HepG2 (cell line): ENCODE measurements at regions not wholly inside any gene's neighbourhood (a gene's known extent, or its start where the extent isn't known, plus 50 kb on each side); places are given as distances from the start of the nearest gene placed in this dataset.

Experiments
- ATAC-seq: fragments of 200-7000 bp; cut with Tn5 transposase; 3 replicates; pipeline ENCODE4 v1.9.1; 2020; ENCODE audit warnings: mild to moderate bottlenecking, moderate library complexity
- BruUV-seq: library from RNA; stranded (reverse); fragments of 400-500 nt; replicated peaks from 2 replicates; lab custom pipeline; 2021; lab: Mats Ljungman, UMichigan
- CTCF ChIA-PET: fragments of 300-600 bp; formaldehyde crosslinking; extraction: SDS; loops from one replicate; lab custom pipeline; 2021; ENCODE audit warnings: low total read pairs, inconsistent platforms, low intra/inter-chr PET ratio; lab: Yijun Ruan, JAX
- POLR2A ChIA-PET: fragments of 350-600 bp; sonication (Branson Sonifier 250); formaldehyde crosslinking; loops from one replicate; lab custom pipeline; 2020; ENCODE audit warnings: antibody characterized with exemption, inconsistent platforms; lab: Yijun Ruan, JAX
- DNase-seq: peaks from one replicate; pipeline ENCODE4 v3.0.0-alpha.2; 2015; ENCODE audit warnings: low spot score
- FAIRE-seq: peaks from 3 replicates; lab custom pipeline; 2011; peaks lifted over from hg19 to GRCh38; lab: Jason Lieb, UNC
- H2AFZ ChIP-seq: one replicate; pipeline ENCODE4 v1.6.1; 2011; ENCODE audit warnings: low read length, inconsistent platforms
- H3K27ac ChIP-seq: fragments of 300-600 bp; 3 replicates; pipeline ENCODE4 v1.8.0; 2011; ENCODE audit warnings: mixed run types, mild to moderate bottlenecking, mixed read lengths, low read length, inconsistent platforms; ENCODE audit not compliant: insufficient read depth; ENCODE audit errors: extremely low read length
- H3K27me3 ChIP-seq, 2 experiments: fragments of 200-600 bp in 1 of 2; 2 replicates in 1 of 2; 3 replicates in 1 of 2; pipeline versions ENCODE4 v1.6.0 to v1.8.0; 2011; ENCODE audit warnings: low read length in 2 of 2, mild to moderate bottlenecking in 2 of 2, moderate library complexity in 2 of 2, inconsistent platforms in 1 of 2; ENCODE audit not compliant: insufficient read depth in 2 of 2, control insufficient read depth in 1 of 2
- H3K36me3 ChIP-seq, 2 experiments: fragments of 200-600 bp in 1 of 2; replicated peaks in 1 of 2; 2 replicates in 1 of 2; 3 replicates in 1 of 2; pipeline versions ENCODE4 v1.5.1 to v1.8.0; 2011; ENCODE audit warnings: low read length in 2 of 2, inconsistent platforms in 1 of 2; ENCODE audit not compliant: insufficient read depth in 2 of 2, control insufficient read depth in 1 of 2
- H3K4me1 ChIP-seq: 2 replicates; pipeline ENCODE4 v1.5.1; 2012; ENCODE audit warnings: low read length, inconsistent platforms; ENCODE audit not compliant: insufficient read depth
- H3K4me2 ChIP-seq: 2 replicates; pipeline ENCODE4 v1.6.0; 2011; ENCODE audit warnings: low read depth, low read length, inconsistent platforms
- H3K4me3 ChIP-seq, 3 experiments: fragments of 200-600 bp in 1 of 3; sonication (generic), shearing (Covaris generic) in 1 of 3; replicated peaks in 1 of 3; 2 replicates each; pipeline ENCODE4 v1.5.1; 2011 to 2016; ENCODE audit warnings: low read length in 3 of 3, inconsistent platforms in 2 of 3, low read depth in 2 of 3, mild to moderate bottlenecking in 2 of 3, control low read depth in 1 of 3, mixed read lengths in 1 of 3; ENCODE audit not compliant: insufficient read depth in 1 of 3
- H3K79me2 ChIP-seq: one replicate; pipeline ENCODE4 v1.6.1; 2011; ENCODE audit warnings: low read length, inconsistent platforms; ENCODE audit not compliant: insufficient read depth
- H3K9ac ChIP-seq: 2 replicates; pipeline ENCODE4 v1.6.0; 2011; ENCODE audit warnings: mild to moderate bottlenecking, low read depth, low read length, inconsistent platforms; ENCODE audit not compliant: insufficient read depth
- H3K9me3 ChIP-seq: 2 replicates; pipeline ENCODE4 v1.5.1; 2012; ENCODE audit warnings: mild to moderate bottlenecking, low read length
- H4K20me1 ChIP-seq: 2 replicates; pipeline ENCODE4 v1.6.0; 2011; ENCODE audit warnings: inconsistent platforms, mild to moderate bottlenecking, low read length, moderate library complexity; ENCODE audit not compliant: insufficient read depth
- CENPT ChIP-seq: sonication (generic); formaldehyde crosslinking; IDR thresholded peaks from 2 replicates; pipeline ENCODE4 v1.8.0; 2022; ENCODE audit warnings: low read depth, mild to moderate bottlenecking, moderate library complexity, missing genetic modification reagents
- DNMT3B ChIP-seq: conservative IDR thresholded peaks from 2 replicates; pipeline ENCODE4 v1.6.1; 2016; ENCODE audit warnings: missing biosample characterization, control low read depth
- GATAD2A ChIP-seq: IDR thresholded peaks from 2 replicates; pipeline ENCODE4 v1.6.1; 2016
- MAFF ChIP-seq: IDR thresholded peaks from 2 replicates; pipeline ENCODE4 v1.6.1; 2011; ENCODE audit warnings: low read depth, low read length, improper control_type of control experiment
- MTF2 ChIP-seq: sonication (generic); formaldehyde crosslinking; IDR thresholded peaks from 2 replicates; pipeline ENCODE4 v1.5.0; 2020; ENCODE audit warnings: missing genetic modification reagents, borderline replicate concordance
- NAIF1 ChIP-seq: sonication (generic); formaldehyde crosslinking; IDR thresholded peaks from 2 replicates; pipeline ENCODE4 v1.5.0; 2020; ENCODE audit warnings: mild to moderate bottlenecking, missing genetic modification reagents, borderline replicate concordance
- PATZ1 ChIP-seq: sonication (generic); formaldehyde crosslinking; IDR thresholded peaks from 2 replicates; pipeline ENCODE4 v1.4.0; 2020; ENCODE audit warnings: missing genetic modification reagents
- PRPF4 ChIP-seq: fragments of 200-400 bp; formaldehyde crosslinking; IDR thresholded peaks from 2 replicates; pipeline ENCODE4 v1.6.1; 2016; ENCODE audit warnings: low read length, low read depth; ENCODE audit not compliant: poor library complexity, severe bottlenecking
- SKIL ChIP-seq: sonication (generic); formaldehyde crosslinking; IDR thresholded peaks from 2 replicates; pipeline ENCODE4 v1.8.0; 2022; ENCODE audit warnings: missing genetic modification reagents, mild to moderate bottlenecking, moderate library complexity, borderline replicate concordance
- ZFY ChIP-seq: sonication (generic); formaldehyde crosslinking; IDR thresholded peaks from 2 replicates; pipeline ENCODE4 v1.4.0; 2020; ENCODE audit warnings: missing genetic modification reagents
- ZNF367 ChIP-seq: sonication (generic); formaldehyde crosslinking; IDR thresholded peaks from 2 replicates; pipeline ENCODE4 v1.4.0; 2020; ENCODE audit warnings: missing genetic modification reagents, borderline replicate concordance
- ZNF773 ChIP-seq: sonication (generic); formaldehyde crosslinking; IDR thresholded peaks from 2 replicates; pipeline ENCODE4 v1.4.0; 2020; ENCODE audit warnings: missing genetic modification reagents, borderline replicate concordance
- WGBS: methylation state at CpG from one replicate; pipeline ENCODE4 v1.1.6; 2017; ENCODE audit warnings: low lambda C conversion rate; 5-methylcytosine and 5-hydroxymethylcytosine counted together
- in situ Hi-C: cut with HindIII; loops from 2 replicates; pipeline ENCODE4 v1.10.0; 2017; ENCODE audit warnings: low pct_unique_long_range_greater_than_20kb; ENCODE audit not compliant: extremely low pct_ligation_motif_present
- intact Hi-C: fragments of 100-400 bp; cut with micrococcal nuclease; formaldehyde crosslinking; loops from one replicate; pipeline ENCODE4 v1.10.0; 2022; ENCODE audit not compliant: unreplicated experiment
- TF ChIP-seq, protein P1 (sequence below): sonication (generic); formaldehyde crosslinking; IDR thresholded peaks from 2 replicates; pipeline ENCODE4 v1.5.0; 2020; ENCODE audit warnings: missing genetic modification reagents
- TF ChIP-seq, protein P2 (sequence below): sonication (generic); formaldehyde crosslinking; IDR thresholded peaks from 2 replicates; pipeline ENCODE4 v1.5.0; 2020; ENCODE audit warnings: missing genetic modification reagents

- TF ChIP-seq SKIL (CRISPR knock-in tag) = no peak
- no peak for TF ChIP-seq MTF2
- TF ChIP-seq, protein P1, sequence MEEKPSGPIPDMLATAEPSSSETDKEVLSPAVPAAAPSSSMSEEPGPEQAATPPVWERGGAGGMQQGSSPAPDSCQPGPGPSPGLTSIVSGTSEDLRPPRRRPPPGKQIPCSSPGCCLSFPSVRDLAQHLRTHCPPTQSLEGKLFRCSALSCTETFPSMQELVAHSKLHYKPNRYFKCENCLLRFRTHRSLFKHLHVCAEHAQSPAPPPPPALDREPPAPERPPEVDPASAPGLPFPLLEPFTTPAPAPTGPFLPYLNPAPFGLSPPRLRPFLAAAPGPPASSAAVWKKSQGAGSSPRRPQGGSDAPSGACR (CRISPR knock-in tag) = no peak
- TF ChIP-seq NAIF1 (CRISPR knock-in tag) = no peak
Measured at GRCh38 chr2:51151490-51152140, 119.7 kb upstream of the NRXN1 start (continued).

DNA sequence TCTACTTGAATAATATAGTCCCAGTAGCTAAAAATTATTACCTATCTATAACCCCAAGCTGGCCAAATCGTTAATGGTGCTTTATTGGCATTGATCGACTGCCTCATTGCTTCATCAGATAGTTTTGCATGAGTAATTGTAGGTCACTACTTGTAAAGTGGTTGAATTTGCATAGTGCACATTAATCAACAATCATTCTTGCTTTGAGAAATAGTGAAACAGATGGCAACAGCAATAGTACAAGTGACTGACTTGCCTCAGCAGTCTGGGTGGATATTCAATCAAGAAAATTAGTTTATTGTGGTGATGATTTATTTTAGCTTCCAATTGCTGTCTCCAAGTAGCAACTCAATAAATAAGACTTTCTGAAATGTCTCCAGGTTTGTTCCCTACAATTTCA, 117.8 kb upstream of the NRXN1 start:
- no peaks in the 10 kb centered on the region for H3K36me3 ChIP-seq
- WGBS = 5% methylated on average over 2 of the region's 2 CpGs
- no peaks in the 10 kb centered on the region for H4K20me1 ChIP-seq
- intact Hi-C loops = no loop called here
- DNase-seq (no peak), ATAC-seq (no peak), FAIRE-seq (no peak)
- H3K9me3 ChIP-seq = peaks cover 59% of the 10 kb centered on the region
- H2AFZ ChIP-seq = no peak overlapping the region
- H3K79me2 ChIP-seq = no peaks in the 10 kb centered on the region
- H3K9ac ChIP-seq = no peak overlapping the region
- in situ Hi-C loops = no loop called here
- no peak overlapping the region for H3K4me2 ChIP-seq
- ChIA-PET POLR2A (no interaction called here), CTCF (no interaction called here)
- no peak overlapping the region for H3K27ac ChIP-seq
- no TSS peak for BruUV-seq
- H3K27me3 ChIP-seq = no peaks in the 10 kb centered on the region
- no peaks in the 10 kb centered on the region for H3K4me1 ChIP-seq
- H3K4me3 ChIP-seq = no peak overlapping the region
- TF ChIP-seq, protein P2, sequence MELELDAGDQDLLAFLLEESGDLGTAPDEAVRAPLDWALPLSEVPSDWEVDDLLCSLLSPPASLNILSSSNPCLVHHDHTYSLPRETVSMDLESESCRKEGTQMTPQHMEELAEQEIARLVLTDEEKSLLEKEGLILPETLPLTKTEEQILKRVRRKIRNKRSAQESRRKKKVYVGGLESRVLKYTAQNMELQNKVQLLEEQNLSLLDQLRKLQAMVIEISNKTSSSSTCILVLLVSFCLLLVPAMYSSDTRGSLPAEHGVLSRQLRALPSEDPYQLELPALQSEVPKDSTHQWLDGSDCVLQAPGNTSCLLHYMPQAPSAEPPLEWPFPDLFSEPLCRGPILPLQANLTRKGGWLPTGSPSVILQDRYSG (CRISPR knock-in tag) = no peak
- TF ChIP-seq PRPF4 (no peak), ZNF773 (CRISPR knock-in tag) (no peak), ZFY (CRISPR knock-in tag) (no peak), MAFF (no peak), GATAD2A (CRISPR knock-in tag) (no peak), CENPT (CRISPR knock-in tag) (no peak), DNMT3B (CRISPR knock-in tag) (no peak), PATZ1 (CRISPR knock-in tag) (no peak), ZNF367 (no peak)
